HG02642 (cell line): ENCODE measurements at regions not wholly inside any gene's neighbourhood (a gene's known extent, or its start where the extent isn't known, plus 50 kb on each side); places are given as distances from the start of the nearest gene placed in this dataset.

Experiments
- ATAC-seq: cut with Tn5 transposase; IDR thresholded peaks from one replicate; pipeline ENCODE4 v1.9.1; 2021; ENCODE audit warnings: mild to moderate bottlenecking; ENCODE audit not compliant: unreplicated experiment, poor library complexity

DNA sequence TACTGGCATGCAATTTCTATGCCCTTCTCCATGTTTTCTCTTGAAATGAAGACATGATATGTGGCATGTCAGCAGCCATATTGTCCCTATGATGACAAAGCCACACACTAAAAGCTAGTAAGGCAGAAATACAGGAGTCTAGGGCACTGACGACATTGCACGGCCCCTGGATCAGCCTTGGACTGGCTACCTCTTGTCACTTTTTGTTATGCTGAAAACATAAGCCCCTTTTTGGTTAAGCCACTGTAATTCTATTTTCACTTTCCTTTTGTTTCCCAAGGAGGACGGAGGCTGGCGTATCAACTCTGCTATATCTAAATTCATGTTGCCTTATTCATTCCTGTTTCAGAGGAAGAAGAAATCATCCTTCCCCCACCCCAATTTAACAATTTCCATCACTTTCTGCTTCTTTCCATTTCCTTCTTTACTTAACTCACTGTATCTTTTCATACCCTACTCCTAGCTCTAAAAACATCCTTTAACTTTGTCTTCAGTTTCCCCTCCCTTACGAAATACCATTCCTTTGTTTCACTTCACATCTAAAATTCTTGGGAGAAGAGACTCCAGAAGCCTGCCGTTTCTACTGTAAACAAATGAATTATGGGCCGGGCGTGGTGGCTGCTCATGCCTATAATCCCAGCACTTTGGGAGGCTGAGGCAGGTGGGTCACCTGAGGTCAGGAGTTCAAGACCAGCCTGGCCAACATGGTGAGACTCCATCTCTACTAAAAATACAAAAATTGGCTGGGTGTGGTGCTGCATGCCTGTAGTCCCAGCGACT lies 364.1 kb downstream of the PCNX1 start:
- ATAC-seq = no peak

DNA sequence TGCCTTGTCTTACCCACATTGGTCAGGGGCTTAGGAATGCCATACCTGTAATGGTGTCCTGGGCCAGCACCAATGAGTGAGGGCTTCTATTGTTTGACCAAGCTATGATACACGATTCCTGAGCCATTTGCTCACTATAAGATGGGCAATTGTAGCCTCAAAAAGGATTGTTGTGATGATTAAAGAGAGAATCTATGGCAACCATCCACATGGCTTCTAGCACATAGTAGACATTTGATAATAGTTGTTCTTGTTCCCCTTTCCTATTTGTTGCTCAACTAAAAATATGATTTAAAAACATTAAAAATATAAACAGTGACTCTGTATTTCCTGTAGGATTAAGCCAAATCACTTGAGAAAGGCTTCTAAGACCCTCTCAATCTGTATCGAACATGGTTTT lies 366.1 kb downstream of the PCNX1 start:
- no peak for ATAC-seq

DNA sequence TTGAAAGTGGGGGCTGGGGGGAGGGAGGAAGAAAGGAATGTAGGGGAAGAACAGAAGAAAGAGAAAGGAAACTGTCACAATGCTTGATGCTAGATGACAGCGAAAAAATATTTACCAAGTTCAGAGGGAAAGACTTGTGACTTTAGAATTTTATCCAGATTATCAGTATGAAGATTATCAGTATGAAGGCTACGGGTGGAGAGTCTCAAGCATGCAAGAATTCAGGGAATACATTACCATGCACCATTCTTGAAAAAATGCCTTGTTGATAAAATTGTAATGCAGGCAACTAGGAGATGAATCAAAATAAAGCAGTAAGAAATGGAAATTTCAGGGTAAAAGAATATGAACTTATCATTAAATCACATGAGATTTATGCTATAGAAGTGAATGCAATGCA lies 376.8 kb downstream of the PCNX1 start:
- no peak for ATAC-seq

GRCh38 chr14:71286126-71286525 lies 378.9 kb downstream of the PCNX1 start:
- ATAC-seq = no peak

DNA sequence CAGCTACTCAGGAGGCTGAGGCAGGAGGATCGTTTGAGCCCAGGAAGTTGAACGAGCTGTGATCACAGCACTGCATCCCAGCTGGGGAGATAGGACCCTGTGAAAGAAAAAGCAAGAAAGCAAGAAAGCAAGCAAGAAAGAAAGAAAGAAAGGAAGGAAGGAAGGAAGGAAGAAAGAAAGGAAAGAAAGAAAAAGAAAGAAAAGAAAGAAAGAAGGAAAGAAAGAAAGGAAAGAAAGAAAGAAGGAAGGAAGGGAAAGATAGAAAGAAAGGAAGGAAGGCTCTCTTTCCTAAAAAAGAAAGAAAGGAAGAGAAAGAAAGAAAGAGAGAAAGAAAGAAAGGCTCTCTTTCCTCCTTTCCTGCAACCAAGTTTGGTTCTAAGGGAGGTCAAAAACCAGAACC lies 380.3 kb downstream of the PCNX1 start:
- no peak for ATAC-seq

DNA sequence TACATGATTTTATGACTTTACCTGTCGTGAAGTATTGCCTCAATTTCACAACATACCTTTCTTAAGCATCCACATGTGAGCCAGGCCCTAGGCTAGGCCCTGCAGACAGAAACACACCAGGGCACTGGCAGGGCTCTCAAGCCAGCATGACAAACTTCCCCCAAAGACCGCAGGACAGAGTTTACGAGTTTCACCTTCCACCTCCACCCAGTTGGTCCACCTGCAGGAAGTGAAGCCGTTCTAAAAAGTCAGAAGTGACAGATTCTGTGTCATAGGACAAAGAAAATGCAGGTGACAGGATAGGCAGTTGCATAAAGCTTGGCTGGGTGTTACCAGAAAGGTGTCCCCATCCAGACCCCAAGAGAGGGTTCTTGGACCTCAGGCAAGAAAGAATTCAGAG lies 382.3 kb downstream of the PCNX1 start:
- no peak for ATAC-seq

GRCh38 chr14:71290301-71290700 lies 383.0 kb downstream of the PCNX1 start:
- no peak for ATAC-seq

DNA sequence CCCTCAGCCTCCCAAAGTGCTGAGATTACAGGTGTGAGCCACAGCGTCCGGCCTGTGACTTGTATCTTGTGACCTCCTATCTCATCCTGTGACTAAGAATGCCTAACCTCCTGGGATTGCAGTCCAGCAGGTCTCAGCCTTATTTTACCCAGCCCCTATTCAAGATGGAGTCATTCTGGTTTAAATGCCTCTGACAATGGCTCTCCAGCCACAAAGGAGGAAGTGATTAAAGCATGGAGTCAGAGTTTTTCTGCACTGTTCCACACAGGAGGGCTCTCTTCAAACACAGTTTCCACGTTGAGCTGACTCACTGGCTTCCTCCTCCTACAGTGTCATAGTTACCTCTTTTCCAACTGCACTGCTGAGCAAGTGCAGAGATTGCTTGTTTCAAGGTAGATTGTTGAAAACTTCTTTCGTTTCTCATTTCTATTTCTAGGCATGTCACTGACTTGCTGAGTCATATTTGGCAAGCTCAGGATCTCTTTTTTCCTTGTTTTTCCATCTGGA lies 383.8 kb downstream of the PCNX1 start:
- ATAC-seq = peak; percentile 72

- ATAC-seq = no peak
These were observed 388.9 kb downstream of the PCNX1 start for GRCh38 chr14:71296184-71296583.

- no peak for ATAC-seq
These were observed 393.5 kb downstream of the PCNX1 start for GRCh38 chr14:71300566-71301330.

DNA sequence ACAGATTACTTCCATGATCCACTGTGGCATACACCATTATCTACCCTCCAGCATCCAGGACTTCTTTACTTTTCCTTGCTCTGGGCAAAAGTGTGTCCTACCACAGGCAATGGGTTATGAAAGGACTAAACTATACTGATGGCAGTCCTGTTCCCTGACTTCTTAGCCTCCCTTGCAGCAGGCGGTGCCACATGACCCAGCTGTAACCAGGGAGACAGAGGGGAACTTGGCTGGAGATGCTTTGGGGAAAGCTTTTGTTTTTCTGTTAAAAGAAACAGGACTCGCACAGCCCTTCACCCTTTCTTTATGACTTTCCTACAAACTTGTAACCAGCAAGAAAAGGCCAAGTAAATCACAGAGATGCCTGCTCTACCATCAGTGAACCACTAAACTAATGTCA lies 394.4 kb downstream of the PCNX1 start:
- no peak for ATAC-seq

DNA sequence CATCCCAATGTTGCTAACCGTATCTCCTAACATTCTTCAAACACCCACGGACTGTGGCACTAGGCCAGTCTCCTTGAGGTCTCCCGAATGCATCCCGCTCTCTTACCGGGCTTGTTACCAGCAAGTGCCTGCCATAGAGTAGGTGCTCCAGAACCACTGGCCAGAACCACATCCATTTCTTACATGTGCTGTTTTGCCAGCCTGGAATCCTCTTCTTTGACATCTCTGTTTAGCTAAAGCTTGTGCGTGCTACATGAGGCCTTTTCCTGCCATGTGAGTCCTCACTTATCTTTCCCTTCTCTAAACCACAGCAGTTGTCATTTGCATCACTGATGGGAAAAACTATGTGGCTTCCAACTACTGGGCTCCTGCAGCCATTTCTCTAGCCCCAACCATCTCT lies 397.4 kb downstream of the PCNX1 start:
- ATAC-seq = no peak

DNA sequence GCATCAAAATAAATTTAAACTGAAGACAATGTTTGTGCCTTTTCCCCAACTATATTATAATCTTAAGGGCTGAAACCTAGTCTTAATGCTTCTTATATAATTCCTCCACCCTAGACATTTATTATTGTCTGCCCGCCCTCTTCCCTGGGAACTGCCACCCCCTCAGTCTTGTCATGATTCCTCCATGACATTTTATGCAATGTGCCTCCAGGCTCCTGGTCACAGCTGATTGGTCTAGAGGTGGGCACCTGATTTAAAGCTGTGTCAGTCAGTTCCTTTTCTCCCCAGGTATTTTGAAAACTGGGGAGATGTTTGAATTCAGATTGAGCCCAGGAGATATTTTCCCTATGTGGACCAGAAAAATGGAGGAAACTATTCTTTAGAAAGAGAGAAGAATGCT lies 401.4 kb downstream of the PCNX1 start:
- ATAC-seq = no peak

- ATAC-seq = no peak
These were observed 402.5 kb downstream of the PCNX1 start for GRCh38 chr14:71309756-71310155.

- ATAC-seq = no peak
These were observed 403.8 kb downstream of the PCNX1 start for GRCh38 chr14:71311061-71311460.

- no peak for ATAC-seq
These were observed 407.5 kb downstream of the PCNX1 start for GRCh38 chr14:71314717-71315116.

- ATAC-seq = no peak
These were observed 410.3 kb downstream of the PCNX1 start for GRCh38 chr14:71317385-71318096.

- ATAC-seq = no peak
These were observed 410.8 kb downstream of the PCNX1 start for GRCh38 chr14:71318097-71318459.

DNA sequence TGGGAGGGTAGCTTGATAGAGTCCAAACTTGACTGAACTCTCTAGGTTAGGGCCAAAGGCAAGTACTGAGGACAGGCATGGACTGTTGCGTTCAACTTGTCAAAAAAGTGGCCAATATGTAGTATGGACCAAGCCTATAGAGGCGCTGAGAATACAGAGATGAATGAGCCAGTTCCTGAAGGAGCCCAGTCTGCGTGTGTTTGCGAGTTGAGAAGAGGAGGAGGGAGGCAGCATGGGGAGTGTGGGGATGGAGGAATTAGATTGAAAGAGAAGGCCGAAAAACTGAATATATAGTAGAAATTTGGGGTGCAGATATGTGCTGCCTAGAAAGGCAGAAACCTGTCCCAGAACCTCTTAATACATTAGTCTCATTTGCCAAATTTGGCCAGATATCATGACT lies 412.4 kb downstream of the PCNX1 start:
- no peak for ATAC-seq

GRCh38 chr14:71320107-71320733 lies 413.0 kb downstream of the PCNX1 start, which contains the start of gene SIPA1L1:
Gene SIPA1L1, plus strand, starts transcription at chr14:71320476.
- peak; percentile 85 for ATAC-seq
